Panc1 (cell line): ENCODE measurements at regions not wholly inside any gene's neighbourhood (a gene's known extent, or its start where the extent isn't known, plus 50 kb on each side); places are given as distances from the start of the nearest gene placed in this dataset.

Experiments
- ATAC-seq: fragments of 200-7000 bp; cut with Tn5 transposase; 2 replicates; pipeline ENCODE4 v1.9.1; 2020; ENCODE audit warnings: mild to moderate bottlenecking, moderate library complexity
- BruUV-seq: library from RNA; stranded (reverse); fragments of 400-500 nt; replicated peaks from 2 replicates; lab custom pipeline; 2021; lab: Mats Ljungman, UMichigan
- CTCF ChIA-PET: fragments of 300-600 bp; sonication (Branson Sonifier 250); formaldehyde crosslinking; loops from one replicate; lab custom pipeline; 2022; ENCODE audit warnings: antibody characterized with exemption; lab: Charles Lee
- POLR2A ChIA-PET: fragments of 300-600 bp; sonication (Branson Sonifier 250); formaldehyde crosslinking; loops from one replicate; lab custom pipeline; 2022; ENCODE audit warnings: antibody characterized with exemption; lab: Charles Lee
- DNase-seq: peaks from one replicate; pipeline ENCODE4 v3.0.0-alpha.2; 2010; ENCODE audit warnings: low read depth, low spot score
- H3K27ac ChIP-seq: 2 replicates; pipeline ENCODE4 v1.5.1; 2011; ENCODE audit warnings: mild to moderate bottlenecking, low read length, inconsistent platforms
- H3K27me3 ChIP-seq: fragments of 200-500 bp; sonication (Bioruptor generic); 2 replicates; pipeline ENCODE4 v1.6.0; 2014; ENCODE audit warnings: low read length, inconsistent platforms; ENCODE audit not compliant: control insufficient read depth, insufficient read depth
- H3K36me3 ChIP-seq: fragments of 200-500 bp; sonication (Bioruptor generic); 2 replicates; pipeline ENCODE4 v1.5.1; 2014; ENCODE audit warnings: inconsistent platforms, mild to moderate bottlenecking, low read length, moderate library complexity; ENCODE audit not compliant: control insufficient read depth, insufficient read depth
- H3K4me1 ChIP-seq: 2 replicates; pipeline ENCODE4 v1.5.1; 2011; ENCODE audit warnings: inconsistent platforms, mild to moderate bottlenecking, low read length, moderate library complexity; ENCODE audit not compliant: control insufficient read depth, insufficient read depth
- H3K4me3 ChIP-seq, 2 experiments: 2 replicates each; pipeline ENCODE4 v1.5.1; 2011 to 2012; ENCODE audit warnings: low read depth in 2 of 2, low read length in 2 of 2, mild to moderate bottlenecking in 2 of 2, inconsistent platforms in 1 of 2, moderate library complexity in 1 of 2
- H3K9me3 ChIP-seq: fragments of 200-500 bp; sonication (Bioruptor generic); 2 replicates; pipeline ENCODE4 v1.5.1; 2014; ENCODE audit warnings: low read depth, mild to moderate bottlenecking, inconsistent platforms, low read length, moderate library complexity; ENCODE audit not compliant: control insufficient read depth, insufficient read depth
- POLR2AphosphoS5 ChIP-seq: IDR thresholded peaks from 2 replicates; pipeline ENCODE4 v1.6.1; 2012; ENCODE audit warnings: mild to moderate bottlenecking, low read depth, low read length, moderate library complexity
- SIN3A ChIP-seq: IDR thresholded peaks from 2 replicates; pipeline ENCODE4 v1.6.1; 2012; ENCODE audit warnings: low read depth, mild to moderate bottlenecking, low read length, moderate library complexity, borderline replicate concordance; ENCODE audit not compliant: insufficient read depth
- TCF7L2 ChIP-seq: IDR thresholded peaks from 2 replicates; pipeline ENCODE4 v1.6.1; 2011; ENCODE audit warnings: mild to moderate bottlenecking, low read depth, low read length, inconsistent platforms
- in situ Hi-C: cut with HindIII; loops from 2 replicates; pipeline ENCODE4 v1.10.0; 2016; ENCODE audit warnings: low sequenced_read_pairs, low pct_unique_long_range_greater_than_20kb
- intact Hi-C: fragments of 100-400 bp; cut with micrococcal nuclease; formaldehyde crosslinking; loops from one replicate; pipeline ENCODE4 v1.10.0; 2022; ENCODE audit not compliant: unreplicated experiment
- TF ChIP-seq, protein P1 (sequence below), 2 experiments: IDR thresholded peaks; 2 replicates each; pipeline ENCODE4 v1.6.1; 2011 to 2012; ENCODE audit warnings: low read depth in 2 of 2, control low read depth in 1 of 2, low read length in 1 of 2, mild to moderate bottlenecking in 1 of 2, moderate library complexity in 1 of 2; ENCODE audit not compliant: insufficient read depth in 1 of 2
- TF ChIP-seq, protein P2 (sequence below): fragments of 450-650 bp; IDR thresholded peaks from 2 replicates; pipeline ENCODE4 v1.5.1; 2017; ENCODE audit warnings: mild to moderate bottlenecking

DNA sequence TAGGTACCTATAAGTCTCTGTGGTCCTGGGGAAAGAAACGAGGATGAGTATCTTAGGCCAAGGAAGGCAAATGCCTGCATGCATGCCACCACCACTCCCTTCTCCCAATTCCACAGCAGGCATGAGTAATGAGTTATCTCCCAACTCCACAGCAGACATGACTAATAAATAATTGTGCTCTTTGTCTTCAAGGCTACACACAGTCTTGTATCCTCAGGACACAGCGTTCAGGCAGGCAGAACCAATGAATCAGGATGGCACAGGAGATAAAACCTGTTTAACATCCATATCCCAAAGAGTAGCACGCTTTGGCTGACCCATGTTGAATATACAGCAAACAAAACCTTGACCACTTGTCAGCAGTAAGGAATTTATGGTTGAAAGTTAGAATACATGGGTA lies 229.7 kb upstream of the NFE2L3 start:
- intact Hi-C loops, result no loop called here
- ATAC-seq, result no peak
- CTCF ChIA-PET, result no interaction called here
- no peak for DNase-seq
- TF ChIP-seq, protein P1, sequence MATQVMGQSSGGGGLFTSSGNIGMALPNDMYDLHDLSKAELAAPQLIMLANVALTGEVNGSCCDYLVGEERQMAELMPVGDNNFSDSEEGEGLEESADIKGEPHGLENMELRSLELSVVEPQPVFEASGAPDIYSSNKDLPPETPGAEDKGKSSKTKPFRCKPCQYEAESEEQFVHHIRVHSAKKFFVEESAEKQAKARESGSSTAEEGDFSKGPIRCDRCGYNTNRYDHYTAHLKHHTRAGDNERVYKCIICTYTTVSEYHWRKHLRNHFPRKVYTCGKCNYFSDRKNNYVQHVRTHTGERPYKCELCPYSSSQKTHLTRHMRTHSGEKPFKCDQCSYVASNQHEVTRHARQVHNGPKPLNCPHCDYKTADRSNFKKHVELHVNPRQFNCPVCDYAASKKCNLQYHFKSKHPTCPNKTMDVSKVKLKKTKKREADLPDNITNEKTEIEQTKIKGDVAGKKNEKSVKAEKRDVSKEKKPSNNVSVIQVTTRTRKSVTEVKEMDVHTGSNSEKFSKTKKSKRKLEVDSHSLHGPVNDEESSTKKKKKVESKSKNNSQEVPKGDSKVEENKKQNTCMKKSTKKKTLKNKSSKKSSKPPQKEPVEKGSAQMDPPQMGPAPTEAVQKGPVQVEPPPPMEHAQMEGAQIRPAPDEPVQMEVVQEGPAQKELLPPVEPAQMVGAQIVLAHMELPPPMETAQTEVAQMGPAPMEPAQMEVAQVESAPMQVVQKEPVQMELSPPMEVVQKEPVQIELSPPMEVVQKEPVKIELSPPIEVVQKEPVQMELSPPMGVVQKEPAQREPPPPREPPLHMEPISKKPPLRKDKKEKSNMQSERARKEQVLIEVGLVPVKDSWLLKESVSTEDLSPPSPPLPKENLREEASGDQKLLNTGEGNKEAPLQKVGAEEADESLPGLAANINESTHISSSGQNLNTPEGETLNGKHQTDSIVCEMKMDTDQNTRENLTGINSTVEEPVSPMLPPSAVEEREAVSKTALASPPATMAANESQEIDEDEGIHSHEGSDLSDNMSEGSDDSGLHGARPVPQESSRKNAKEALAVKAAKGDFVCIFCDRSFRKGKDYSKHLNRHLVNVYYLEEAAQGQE (IDR thresholded peaks at IDR 0.05; ENCODE audit: insufficient read depth in 1 of 2, low read depth in 2 of 2, low read length in 1 of 2), result no peak
- TF ChIP-seq TCF7L2 (no peak), POLR2AphosphoS5 (no peak), SIN3A (no peak)
- TF ChIP-seq, protein P2, sequence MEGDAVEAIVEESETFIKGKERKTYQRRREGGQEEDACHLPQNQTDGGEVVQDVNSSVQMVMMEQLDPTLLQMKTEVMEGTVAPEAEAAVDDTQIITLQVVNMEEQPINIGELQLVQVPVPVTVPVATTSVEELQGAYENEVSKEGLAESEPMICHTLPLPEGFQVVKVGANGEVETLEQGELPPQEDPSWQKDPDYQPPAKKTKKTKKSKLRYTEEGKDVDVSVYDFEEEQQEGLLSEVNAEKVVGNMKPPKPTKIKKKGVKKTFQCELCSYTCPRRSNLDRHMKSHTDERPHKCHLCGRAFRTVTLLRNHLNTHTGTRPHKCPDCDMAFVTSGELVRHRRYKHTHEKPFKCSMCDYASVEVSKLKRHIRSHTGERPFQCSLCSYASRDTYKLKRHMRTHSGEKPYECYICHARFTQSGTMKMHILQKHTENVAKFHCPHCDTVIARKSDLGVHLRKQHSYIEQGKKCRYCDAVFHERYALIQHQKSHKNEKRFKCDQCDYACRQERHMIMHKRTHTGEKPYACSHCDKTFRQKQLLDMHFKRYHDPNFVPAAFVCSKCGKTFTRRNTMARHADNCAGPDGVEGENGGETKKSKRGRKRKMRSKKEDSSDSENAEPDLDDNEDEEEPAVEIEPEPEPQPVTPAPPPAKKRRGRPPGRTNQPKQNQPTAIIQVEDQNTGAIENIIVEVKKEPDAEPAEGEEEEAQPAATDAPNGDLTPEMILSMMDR, result no peak
- H3K4me3 ChIP-seq, result no peak overlapping the region
- no TSS peak for BruUV-seq
- no peaks in the 10 kb centered on the region for H3K4me1 ChIP-seq
- no peaks in the 10 kb centered on the region for H3K36me3 ChIP-seq
- in situ Hi-C loops, result no loop called here
- peaks cover 8% of the 10 kb centered on the region; the same call in 1 of the 2 replicates for H3K9me3 ChIP-seq
- H3K27ac ChIP-seq, result no peak overlapping the region
- no peaks in the 10 kb centered on the region; the same call in 1 of the 2 replicates for H3K27me3 ChIP-seq
- POLR2A ChIA-PET, result no interaction called here

DNA sequence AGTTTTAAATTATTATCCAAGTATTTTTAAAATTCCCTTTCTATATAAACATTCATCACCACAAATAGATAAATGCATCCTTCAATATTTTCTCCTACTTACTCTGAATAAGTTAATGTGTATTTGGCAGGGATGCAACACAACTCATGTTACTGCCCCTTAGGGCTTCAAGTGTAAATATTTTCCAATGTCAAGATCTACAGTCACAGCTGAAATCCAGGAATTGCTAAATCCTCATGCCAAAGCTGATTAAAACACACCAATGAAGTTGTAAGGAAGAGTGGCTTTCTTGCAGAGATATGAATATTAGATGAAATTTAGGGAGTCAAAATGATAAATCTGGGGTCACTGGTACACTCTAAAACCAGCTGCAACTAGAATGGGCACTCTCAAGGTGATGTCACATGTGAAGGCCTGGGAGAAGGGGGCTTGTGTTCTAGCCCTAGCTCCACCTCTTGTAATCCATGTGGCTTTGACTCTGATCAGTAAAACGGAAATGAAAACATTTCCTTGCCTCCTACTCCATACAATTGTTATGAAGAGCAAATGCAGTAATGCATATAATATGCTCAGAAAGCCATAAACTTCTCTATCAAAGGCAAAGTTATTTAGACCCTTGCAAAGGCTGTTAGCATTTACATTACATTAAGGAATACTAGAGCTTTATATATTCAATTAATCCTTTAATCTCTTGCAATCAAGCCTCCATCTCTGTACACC lies 228.1 kb upstream of the NFE2L3 start:
- BruUV-seq, result no TSS peak
- peaks cover 2% of the 10 kb centered on the region; the same call in 1 of the 2 replicates for H3K9me3 ChIP-seq
- TF ChIP-seq, protein P2, result no peak
- no peak for ATAC-seq
- ChIA-PET POLR2A (no interaction called here), CTCF (no interaction called here)
- no peak for DNase-seq
- intact Hi-C loops, result no loop called here
- no peak overlapping the region for H3K4me3 ChIP-seq
- H3K4me1 ChIP-seq, result no peaks in the 10 kb centered on the region
- H3K27me3 ChIP-seq, result no peaks in the 10 kb centered on the region; the same call in 1 of the 2 replicates
- in situ Hi-C loops, result no loop called here
- no peaks in the 10 kb centered on the region for H3K36me3 ChIP-seq
- H3K27ac ChIP-seq, result no peak overlapping the region
